ENCODE measurements at regions not wholly inside any gene's neighbourhood (a gene's known extent, or its start where the extent isn't known, plus 50 kb on each side); places are given as distances from the start of the nearest gene placed in this dataset.

DNA sequence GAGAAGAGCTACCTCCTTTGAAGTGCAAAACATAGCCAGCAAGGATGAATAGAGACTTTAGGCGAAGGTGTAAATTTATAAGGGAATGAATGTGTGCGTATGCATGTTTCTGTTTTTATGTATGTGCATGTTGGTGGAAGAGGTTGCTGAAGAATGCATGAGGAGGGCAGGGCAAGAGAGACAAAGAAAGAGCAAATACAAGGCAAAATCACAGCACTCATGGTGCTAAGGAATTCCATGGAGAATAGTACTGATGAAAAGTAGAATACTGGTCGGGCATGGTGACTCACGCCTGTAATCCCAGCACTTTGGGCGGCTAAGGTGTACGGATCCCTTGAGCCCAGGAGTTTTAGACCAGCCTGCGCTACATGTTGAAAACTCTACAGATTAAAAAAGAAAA is 762.1 kb upstream of the PTPRD start:
- H3F3A ChIP-seq (ENCODE audit: insufficient read depth): no peaks in the 10 kb centered on the region
- 30 to 31% methylated on average over 7 of the region's 7 CpGs for whole genome bisulfite sequencing, 2 experiments (ENCODE audit: low coverage in 1 of 2, low lambda C conversion rate in 2 of 2, missing lambda C conversion rate in 2 of 2)
- H3K4me3 ChIP-seq: no peak overlapping the region
- no peaks in the 10 kb centered on the region for H4K20me1 ChIP-seq (ENCODE audit: insufficient read depth)
- no peak overlapping the region for H3K4me2 ChIP-seq (ENCODE audit: unreplicated experiment)
- no peak overlapping the region for H2AFZ ChIP-seq
- TF ChIP-seq EZH2 (IDR thresholded peaks at IDR 0.05; ENCODE audit: insufficient read depth, poor library complexity, severe bottlenecking): no peak
- no peak for TF ChIP-seq EZH2phosphoT487 (IDR thresholded peaks at IDR 0.05; ENCODE audit: insufficient read depth, low read depth)
- no peaks in the 10 kb centered on the region for H3K36me3 ChIP-seq (ENCODE audit: low read depth)
- H3K79me2 ChIP-seq (ENCODE audit: insufficient read depth): no peaks in the 10 kb centered on the region
- H3K9ac ChIP-seq: no peak overlapping the region
- no peaks in the 10 kb centered on the region for H3K27me3 ChIP-seq (replicated peaks; ENCODE audit: insufficient read depth)
- no peaks in the 10 kb centered on the region for H3K4me1 ChIP-seq (ENCODE audit: insufficient read depth)
- H3K27ac ChIP-seq: no peak overlapping the region
- no peaks in the 10 kb centered on the region for H3K9me2 ChIP-seq (ENCODE audit: insufficient read depth)
- DNase-seq: no peak
- in situ Hi-C loops (cut with MboI): no loop called here
- H3K9me3 ChIP-seq (ENCODE audit: low read depth): no peaks in the 10 kb centered on the region

DNA sequence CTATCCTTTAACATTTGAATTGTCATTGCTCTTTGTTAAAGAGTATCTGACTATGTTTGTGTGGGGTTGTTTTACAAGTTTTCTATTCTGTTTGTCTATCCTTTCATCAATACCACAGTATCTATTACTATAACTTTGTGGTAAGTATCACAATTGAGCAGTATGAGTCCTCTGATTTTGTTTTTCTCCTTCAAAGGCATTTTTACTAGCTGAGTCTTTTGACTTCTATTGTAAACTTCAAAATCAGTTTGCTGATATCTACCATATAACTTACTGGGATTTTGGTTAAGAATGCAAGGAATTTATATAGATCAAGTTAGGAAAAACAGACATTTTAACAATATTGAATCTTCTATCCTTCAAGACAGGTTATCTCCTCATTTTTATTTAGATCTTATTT is 789.8 kb upstream of the PTPRD start:
- Histone ChIP-seq H2AFZ (no peak overlapping the region), H3K4me3 (no peak overlapping the region), H4K20me1 (ENCODE audit: insufficient read depth) (no peaks in the 10 kb centered on the region), H3K79me2 (ENCODE audit: insufficient read depth) (no peaks in the 10 kb centered on the region), H3K9me3 (ENCODE audit: low read depth) (peaks cover 5% of the 10 kb centered on the region), H3K9me2 (ENCODE audit: insufficient read depth) (no peaks in the 10 kb centered on the region), H3K27ac (no peak overlapping the region), H3K9ac (no peak overlapping the region), H3K4me2 (ENCODE audit: unreplicated experiment) (no peak overlapping the region), H3K27me3 (replicated peaks; ENCODE audit: insufficient read depth) (no peaks in the 10 kb centered on the region), H3K4me1 (ENCODE audit: insufficient read depth) (no peaks in the 10 kb centered on the region), H3K36me3 (ENCODE audit: low read depth) (no peaks in the 10 kb centered on the region), H3F3A (ENCODE audit: insufficient read depth) (no peaks in the 10 kb centered on the region)
- in situ Hi-C loops (cut with MboI): no loop called here
- TF ChIP-seq EZH2phosphoT487 (IDR thresholded peaks at IDR 0.05; ENCODE audit: insufficient read depth, low read depth) (no peak), EZH2 (IDR thresholded peaks at IDR 0.05; ENCODE audit: insufficient read depth, poor library complexity, severe bottlenecking) (no peak)
- no peak for DNase-seq

DNA sequence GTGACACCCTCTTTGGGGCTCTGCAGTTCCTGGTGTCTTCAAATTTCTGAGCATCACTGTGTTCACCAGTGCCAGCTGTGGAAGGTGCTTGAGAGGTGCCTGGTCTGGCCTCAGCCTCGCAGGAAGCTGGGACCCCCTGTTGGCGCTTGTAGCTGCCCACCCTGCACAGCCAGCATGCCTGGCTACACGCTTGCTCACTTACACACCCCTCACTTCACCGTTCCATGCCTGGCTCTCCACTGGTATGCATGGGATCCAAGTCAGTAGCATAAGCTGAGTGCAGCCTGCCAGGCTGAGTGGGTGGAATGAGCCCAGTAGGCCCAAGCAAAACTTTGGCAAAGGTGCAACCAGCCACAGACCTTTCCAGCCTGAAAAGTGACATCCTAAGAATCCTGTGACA is 801.4 kb upstream of the PTPRD start:
- no peaks in the 10 kb centered on the region for H3K36me3 ChIP-seq (ENCODE audit: low read depth)
- no peaks in the 10 kb centered on the region for H3K9me3 ChIP-seq (ENCODE audit: low read depth)
- H3K4me2 ChIP-seq (ENCODE audit: unreplicated experiment): no peak overlapping the region
- no peak overlapping the region for H3K27ac ChIP-seq
- no peaks in the 10 kb centered on the region for H3F3A ChIP-seq (ENCODE audit: insufficient read depth)
- no peak overlapping the region for H2AFZ ChIP-seq
- TF ChIP-seq EZH2 (IDR thresholded peaks at IDR 0.05; ENCODE audit: insufficient read depth, poor library complexity, severe bottlenecking) (no peak), EZH2phosphoT487 (IDR thresholded peaks at IDR 0.05; ENCODE audit: insufficient read depth, low read depth) (no peak)
- H3K27me3 ChIP-seq (replicated peaks; ENCODE audit: insufficient read depth): no peaks in the 10 kb centered on the region
- no peaks in the 10 kb centered on the region for H3K79me2 ChIP-seq (ENCODE audit: insufficient read depth)
- no peaks in the 10 kb centered on the region for H4K20me1 ChIP-seq (ENCODE audit: insufficient read depth)
- DNase-seq: no peak
- in situ Hi-C loops (cut with MboI): no loop called here
- H3K9ac ChIP-seq: no peak overlapping the region
- H3K4me1 ChIP-seq (ENCODE audit: insufficient read depth): no peaks in the 10 kb centered on the region
- H3K4me3 ChIP-seq: no peak overlapping the region
- no peaks in the 10 kb centered on the region for H3K9me2 ChIP-seq (ENCODE audit: insufficient read depth)
- WGBS, 2 experiments (ENCODE audit: low coverage in 1 of 2, low lambda C conversion rate in 2 of 2, missing lambda C conversion rate in 2 of 2): 10 to 22% methylated on average over 4 of the region's 4 CpGs

DNA sequence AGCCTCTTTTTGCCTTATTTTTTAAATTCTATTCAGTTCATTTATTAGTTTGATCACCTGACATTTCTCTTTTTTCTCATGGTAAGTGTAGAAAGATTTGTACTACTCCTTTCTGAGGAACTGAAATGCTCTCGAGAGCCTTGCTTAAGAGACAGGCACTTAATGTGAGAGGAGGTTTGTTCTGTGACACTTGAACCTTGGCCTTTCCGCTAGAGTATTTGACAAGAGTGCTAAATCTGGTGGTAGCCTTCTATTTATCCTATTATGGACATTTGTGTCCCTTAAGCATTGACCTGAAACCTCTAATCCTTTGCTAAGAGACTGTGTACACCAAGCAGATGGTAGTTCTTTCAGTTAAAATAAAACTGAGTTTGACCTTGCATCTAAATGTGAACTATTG is 805.0 kb upstream of the PTPRD start:
- no peak overlapping the region for H3K9ac ChIP-seq
- H3K4me2 ChIP-seq (ENCODE audit: unreplicated experiment): no peak overlapping the region
- no peaks in the 10 kb centered on the region for H3K36me3 ChIP-seq (ENCODE audit: low read depth)
- in situ Hi-C loops (cut with MboI): no loop called here
- no peaks in the 10 kb centered on the region for H3F3A ChIP-seq (ENCODE audit: insufficient read depth)
- H3K4me1 ChIP-seq (ENCODE audit: insufficient read depth): no peaks in the 10 kb centered on the region
- DNase-seq: no peak
- no peaks in the 10 kb centered on the region for H3K9me2 ChIP-seq (ENCODE audit: insufficient read depth)
- no peak overlapping the region for H3K4me3 ChIP-seq
- no peaks in the 10 kb centered on the region for H3K79me2 ChIP-seq (ENCODE audit: insufficient read depth)
- no peak overlapping the region for H2AFZ ChIP-seq
- 4 to 11% methylated on average over 2 of the region's 2 CpGs for WGBS, 2 experiments (ENCODE audit: low coverage in 1 of 2, low lambda C conversion rate in 2 of 2, missing lambda C conversion rate in 2 of 2)
- no peaks in the 10 kb centered on the region for H3K9me3 ChIP-seq (ENCODE audit: low read depth)
- TF ChIP-seq EZH2 (IDR thresholded peaks at IDR 0.05; ENCODE audit: insufficient read depth, poor library complexity, severe bottlenecking): no peak
- TF ChIP-seq EZH2phosphoT487 (IDR thresholded peaks at IDR 0.05; ENCODE audit: insufficient read depth, low read depth): no peak
- no peak overlapping the region for H3K27ac ChIP-seq
- no peaks in the 10 kb centered on the region for H4K20me1 ChIP-seq (ENCODE audit: insufficient read depth)
- H3K27me3 ChIP-seq (replicated peaks; ENCODE audit: insufficient read depth): no peaks in the 10 kb centered on the region

DNA sequence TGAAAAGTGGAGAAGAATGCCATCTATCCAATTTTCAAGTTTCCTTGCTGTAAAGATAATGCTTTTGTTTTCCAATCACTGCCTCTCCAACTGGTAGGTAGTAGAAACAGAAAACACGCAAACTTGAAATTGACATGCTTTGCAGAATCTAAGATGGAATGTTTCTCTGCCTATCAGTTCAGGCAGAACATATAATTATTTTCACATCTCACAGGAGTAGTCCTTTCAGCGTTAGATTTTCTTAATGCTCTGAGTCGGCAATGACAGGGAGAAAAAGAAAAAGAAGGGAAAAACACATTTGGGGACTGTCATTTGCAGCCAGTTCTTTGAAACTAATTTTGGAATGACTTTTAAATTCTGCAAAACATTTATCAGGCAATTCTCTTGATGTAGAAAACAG is 818.7 kb upstream of the PTPRD start:
- Histone ChIP-seq H3K79me2 (ENCODE audit: insufficient read depth) (no peaks in the 10 kb centered on the region), H3K4me2 (ENCODE audit: unreplicated experiment) (no peak overlapping the region), H2AFZ (no peak overlapping the region), H3K27ac (no peak overlapping the region), H3F3A (ENCODE audit: insufficient read depth) (no peaks in the 10 kb centered on the region), H3K36me3 (ENCODE audit: low read depth) (no peaks in the 10 kb centered on the region), H3K4me3 (no peak overlapping the region), H3K4me1 (ENCODE audit: insufficient read depth) (no peaks in the 10 kb centered on the region), H4K20me1 (ENCODE audit: insufficient read depth) (no peaks in the 10 kb centered on the region), H3K9ac (no peak overlapping the region), H3K9me2 (ENCODE audit: insufficient read depth) (no peaks in the 10 kb centered on the region), H3K27me3 (replicated peaks; ENCODE audit: insufficient read depth) (no peaks in the 10 kb centered on the region), H3K9me3 (ENCODE audit: low read depth) (no peaks in the 10 kb centered on the region)
- 32 to 44% methylated on average over 3 of the region's 3 CpGs for WGBS, 2 experiments (ENCODE audit: low coverage in 1 of 2, low lambda C conversion rate in 2 of 2, missing lambda C conversion rate in 2 of 2)
- TF ChIP-seq EZH2phosphoT487 (IDR thresholded peaks at IDR 0.05; ENCODE audit: insufficient read depth, low read depth) (no peak), EZH2 (IDR thresholded peaks at IDR 0.05; ENCODE audit: insufficient read depth, poor library complexity, severe bottlenecking) (no peak)
- no peak for DNase-seq
- in situ Hi-C loops (cut with MboI): no loop called here

Measured in GM23248 (cell line).